ENCODE measurements at regions not wholly inside any gene's neighbourhood (a gene's known extent, or its start where the extent isn't known, plus 50 kb on each side); places are given as distances from the start of the nearest gene placed in this dataset.

DNA sequence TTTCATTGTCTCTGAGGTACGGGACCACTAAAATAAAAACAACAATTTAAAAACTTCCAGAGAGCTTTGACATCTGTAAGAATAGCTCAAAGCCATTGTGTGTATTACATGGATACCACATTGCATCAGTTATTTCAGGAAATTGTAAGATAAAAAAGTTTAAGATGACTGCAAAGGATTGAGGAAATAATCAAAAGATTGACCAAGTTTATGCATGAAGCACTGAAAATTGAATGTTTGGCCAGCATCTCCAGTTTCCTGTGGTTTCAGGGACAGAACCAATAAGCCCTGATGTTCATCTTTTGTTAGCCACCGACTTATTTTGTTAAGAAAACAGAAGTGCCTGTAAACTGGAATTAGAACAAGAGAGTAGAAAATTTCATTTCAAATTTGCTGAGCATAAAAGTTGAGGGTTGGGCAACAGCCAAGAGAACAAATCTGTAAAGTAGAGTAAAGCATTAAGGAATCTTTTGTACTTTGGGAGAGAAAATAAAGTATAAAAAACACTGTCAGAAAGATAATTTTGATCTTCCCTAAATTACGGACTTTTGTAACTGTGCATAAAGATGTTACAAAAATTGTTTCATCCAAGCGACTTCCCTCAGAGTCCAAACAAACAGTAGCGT is 211.5 kb upstream of the P2RY1 start:
- WGBS, 2 donors, result 60 to 71% methylated on average over 5 of the region's 5 CpGs
- H3K36me3 ChIP-seq (ENCODE audit: control insufficient read depth in 4 of 4, insufficient read depth in 4 of 4, low read length in 4 of 4), result no peaks in the 10 kb centered on the region
- H3K27ac ChIP-seq (ENCODE audit: low read depth in 1 of 2, low read length in 1 of 2), result no peak overlapping the region
- ATAC-seq (ENCODE audit: insufficient read depth, low FRiP score) (no peak), DNase-seq (no peak)
- no peak for TF ChIP-seq CTCF (IDR thresholded peaks at IDR 0.05; ENCODE audit: control extremely low read depth, extremely low read depth)
- no peak overlapping the region for H3K9ac ChIP-seq (ENCODE audit: insufficient read depth in 1 of 2, low read length in 2 of 2)
- H3K9me3 ChIP-seq (ENCODE audit: control insufficient read depth in 4 of 4, insufficient read depth in 3 of 4, low read length in 3 of 4), result no peaks in the 10 kb centered on the region
- H3K27me3 ChIP-seq (ENCODE audit: control insufficient read depth in 3 of 3, insufficient read depth in 3 of 3, low read length in 2 of 3), result no peaks in the 10 kb centered on the region
- H3K4me1 ChIP-seq (ENCODE audit: control insufficient read depth in 5 of 5, insufficient read depth in 5 of 5, low read length in 5 of 5), result peaks cover 0 to 21% (median 4%) of the 10 kb centered on the region in 5 donors
- H3K4me3 ChIP-seq, result no peak overlapping the region

DNA sequence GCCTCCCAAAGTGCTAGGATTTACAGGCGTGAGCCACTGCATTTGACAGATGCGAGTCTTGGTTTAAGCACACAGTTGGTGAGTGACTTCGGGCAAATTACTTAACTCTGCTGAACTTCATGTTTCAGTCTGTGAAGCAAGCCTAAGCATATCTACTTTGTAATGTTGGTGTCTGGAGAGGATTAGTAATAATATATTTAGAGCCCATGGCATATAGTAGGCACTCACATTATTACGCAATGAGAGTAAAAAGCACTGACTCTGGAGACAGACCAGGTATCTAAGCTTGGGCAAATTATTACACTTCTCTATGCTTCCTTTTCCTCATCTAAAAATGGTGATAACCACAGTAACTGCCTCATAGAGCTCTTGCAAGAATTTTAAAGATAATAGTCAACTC is 208.7 kb upstream of the P2RY1 start:
- Histone ChIP-seq H3K36me3 (ENCODE audit: control insufficient read depth in 4 of 4, insufficient read depth in 4 of 4, low read length in 4 of 4) (no peaks in the 10 kb centered on the region), H3K27ac (ENCODE audit: low read depth in 1 of 2, low read length in 1 of 2) (no peak overlapping the region), H3K27me3 (ENCODE audit: control insufficient read depth in 3 of 3, insufficient read depth in 3 of 3, low read length in 2 of 3) (no peaks in the 10 kb centered on the region), H3K4me3 (no peak overlapping the region), H3K9me3 (ENCODE audit: control insufficient read depth in 4 of 4, insufficient read depth in 3 of 4, low read length in 3 of 4) (peaks cover 0 to 2% (median 0%) of the 10 kb centered on the region in 4 donors), H3K4me1 (ENCODE audit: control insufficient read depth in 5 of 5, insufficient read depth in 5 of 5, low read length in 5 of 5) (peaks cover 0 to 11% (median 0%) of the 10 kb centered on the region in 5 donors), H3K9ac (ENCODE audit: insufficient read depth in 1 of 2, low read length in 2 of 2) (no peak overlapping the region)
- 96% methylated on average over 4 of the region's 4 CpGs for WGBS, 2 donors
- DNase-seq, result no peak
- TF ChIP-seq CTCF (IDR thresholded peaks at IDR 0.05; ENCODE audit: control extremely low read depth, extremely low read depth), result no peak
- no peak for ATAC-seq (ENCODE audit: insufficient read depth, low FRiP score)

DNA sequence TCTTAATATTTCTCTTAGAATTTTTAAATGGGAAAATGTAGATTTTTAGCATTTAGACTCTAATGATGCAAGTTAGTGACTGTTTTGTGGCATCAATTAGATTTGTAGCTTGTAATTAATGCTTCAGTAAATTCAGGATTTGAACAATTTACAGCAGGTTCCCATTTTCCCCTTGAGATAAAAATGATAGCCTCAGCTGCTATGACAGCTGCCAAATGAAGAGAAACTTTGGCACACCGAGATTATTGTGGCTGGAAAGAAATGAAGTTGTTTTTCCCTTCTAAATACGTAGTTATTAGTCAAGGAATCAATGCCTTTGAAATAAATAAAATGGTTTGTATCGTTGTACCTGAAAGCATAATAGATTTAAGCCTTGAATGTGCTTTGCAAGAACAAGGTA is 206.4 kb upstream of the P2RY1 start:
- Histone ChIP-seq H3K9ac (ENCODE audit: insufficient read depth in 1 of 2, low read length in 2 of 2) (no peak overlapping the region), H3K9me3 (ENCODE audit: control insufficient read depth in 4 of 4, insufficient read depth in 3 of 4, low read length in 3 of 4) (peaks cover 0 to 2% (median 0%) of the 10 kb centered on the region in 4 donors), H3K36me3 (ENCODE audit: control insufficient read depth in 4 of 4, insufficient read depth in 4 of 4, low read length in 4 of 4) (no peaks in the 10 kb centered on the region), H3K27me3 (ENCODE audit: control insufficient read depth in 3 of 3, insufficient read depth in 3 of 3, low read length in 2 of 3) (no peaks in the 10 kb centered on the region), H3K4me1 (ENCODE audit: control insufficient read depth in 5 of 5, insufficient read depth in 5 of 5, low read length in 5 of 5) (peaks cover 0 to 5% (median 0%) of the 10 kb centered on the region in 5 donors), H3K4me3 (no peak overlapping the region), H3K27ac (ENCODE audit: low read depth in 1 of 2, low read length in 1 of 2) (no peak overlapping the region)
- DNase-seq (no peak), ATAC-seq (ENCODE audit: insufficient read depth, low FRiP score) (no peak)
- no peak for TF ChIP-seq CTCF (IDR thresholded peaks at IDR 0.05; ENCODE audit: control extremely low read depth, extremely low read depth)
- 73 to 81% methylated on average over 3 of the region's 3 CpGs for WGBS, 2 donors

Data from lung (tissue), 11 donors.